HK-2 (cell line): ENCODE measurements at regions not wholly inside any gene's neighbourhood (a gene's known extent, or its start where the extent isn't known, plus 50 kb on each side); places are given as distances from the start of the nearest gene placed in this dataset.

Experiments
- DNase-seq: peaks from one replicate; pipeline ENCODE4 v3.0.0-alpha.2; 2018; ENCODE audit not compliant: unreplicated experiment

DNA sequence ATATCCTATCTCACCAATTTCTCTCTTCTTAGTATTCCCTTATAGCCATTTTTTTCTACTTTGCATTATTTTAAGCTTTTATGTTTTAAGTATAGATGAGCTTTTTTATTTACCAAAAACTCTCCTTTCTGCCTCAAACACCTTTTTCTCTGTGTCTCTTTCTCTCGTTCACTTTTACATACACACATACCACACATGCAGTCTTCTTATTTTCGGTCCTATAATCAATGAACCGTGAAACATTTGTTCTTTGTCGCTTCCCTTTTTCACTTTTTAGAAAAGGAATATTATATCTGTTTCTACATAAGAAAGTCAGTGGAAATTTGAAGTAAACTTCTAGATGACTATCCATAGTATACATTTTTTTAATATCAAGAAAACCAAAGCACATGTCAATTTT is 183.2 kb downstream of the MRPL39 start:
- no peak for DNase-seq

DNA sequence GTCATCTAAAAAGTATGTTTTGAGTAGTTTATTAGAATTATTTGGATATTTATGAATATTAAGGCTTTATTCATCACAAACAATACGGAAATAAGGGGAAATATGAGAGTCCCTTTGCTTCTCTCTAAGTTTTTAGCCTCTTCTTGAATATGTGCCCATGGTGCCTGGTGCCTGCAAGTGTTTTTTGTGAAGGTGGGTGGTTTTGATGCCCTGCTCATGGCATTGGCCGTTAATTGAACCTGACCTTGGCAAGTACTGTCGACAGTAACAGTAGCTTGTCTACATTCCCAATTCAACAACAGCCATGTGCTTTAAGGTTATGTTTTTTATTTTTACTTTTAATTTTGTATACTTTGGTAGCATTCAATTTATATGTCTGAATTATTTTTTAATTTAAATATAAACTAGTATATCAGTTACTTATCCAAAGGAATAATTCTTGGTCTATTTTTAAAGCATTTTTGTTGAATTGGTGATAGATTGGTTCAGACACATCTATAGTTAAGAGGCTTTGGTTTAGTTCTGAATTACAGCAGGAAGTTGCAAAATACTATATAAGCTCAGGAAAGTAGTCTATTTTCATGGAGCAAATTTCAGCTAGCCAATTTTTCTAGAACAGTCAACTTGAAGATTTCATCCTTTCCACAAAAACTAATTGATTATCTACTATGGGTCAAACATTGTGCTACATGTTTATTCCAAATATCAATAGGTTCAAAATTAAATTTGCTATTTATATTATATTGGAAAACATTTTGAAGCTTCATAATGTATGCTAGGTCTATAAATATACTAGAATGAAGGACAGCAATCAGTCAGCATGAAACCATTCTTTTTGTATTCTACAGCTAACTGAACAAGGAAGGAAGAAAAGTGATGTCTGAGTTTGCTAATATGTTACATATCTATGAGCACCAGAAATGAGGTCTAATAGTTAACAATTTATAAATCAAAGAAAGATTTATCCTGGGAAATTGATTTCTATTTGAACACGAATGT is 184.4 kb downstream of the MRPL39 start:
- no peak for DNase-seq

DNA sequence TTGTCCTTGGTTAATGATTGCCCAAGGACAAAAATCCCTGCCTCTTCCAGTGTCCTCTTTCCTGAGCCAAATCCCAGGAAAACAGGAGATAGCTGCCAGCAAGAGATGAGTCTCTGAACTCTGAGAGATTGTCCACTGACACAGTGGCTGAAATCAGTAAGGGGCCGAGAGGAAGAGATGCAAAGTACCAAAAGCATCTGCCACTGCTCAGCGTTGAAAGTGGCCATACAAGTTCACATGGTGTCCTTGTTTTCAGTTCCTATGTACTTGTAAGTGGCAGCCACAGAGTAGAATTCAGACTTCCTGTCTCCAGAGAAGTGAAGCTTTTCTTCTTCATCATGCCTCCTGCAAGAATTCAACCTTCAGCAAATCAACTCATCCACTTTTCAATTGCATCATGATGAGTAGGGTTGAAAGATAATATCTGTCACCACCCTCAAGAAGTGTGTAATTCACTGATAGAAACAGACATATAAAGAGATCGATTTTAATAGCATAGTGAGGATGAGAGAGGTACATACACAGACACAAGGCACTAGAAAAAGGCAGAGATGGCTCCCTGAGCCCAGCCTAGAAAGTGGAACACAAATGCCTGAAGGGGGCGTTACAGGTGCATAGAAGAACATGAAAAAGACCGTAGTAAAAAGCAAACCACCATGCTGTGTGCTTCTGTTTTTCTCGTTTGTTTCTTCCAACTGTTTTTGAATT is 185.8 kb downstream of the MRPL39 start:
- DNase-seq: peak; percentile 22

DNA sequence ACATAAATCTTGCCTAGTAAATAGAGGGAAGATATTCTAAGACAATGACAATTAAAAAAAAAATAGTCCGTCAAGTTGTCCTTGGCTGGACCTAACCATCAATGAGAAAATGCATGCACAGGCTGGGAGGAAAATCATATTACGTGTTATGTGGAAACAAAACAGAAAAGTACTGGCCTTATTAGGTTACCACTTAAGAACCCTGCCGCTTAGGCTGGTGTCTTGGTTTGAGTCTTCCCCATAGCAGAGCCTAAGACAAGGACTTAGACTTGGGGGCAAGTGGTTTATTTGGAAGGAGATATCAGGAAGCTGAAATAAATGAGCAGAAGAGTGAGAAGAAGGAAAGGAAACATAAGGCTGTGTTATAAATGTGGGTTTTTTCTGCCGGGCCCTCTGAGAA is 186.4 kb downstream of the MRPL39 start:
- no peak for DNase-seq

DNA sequence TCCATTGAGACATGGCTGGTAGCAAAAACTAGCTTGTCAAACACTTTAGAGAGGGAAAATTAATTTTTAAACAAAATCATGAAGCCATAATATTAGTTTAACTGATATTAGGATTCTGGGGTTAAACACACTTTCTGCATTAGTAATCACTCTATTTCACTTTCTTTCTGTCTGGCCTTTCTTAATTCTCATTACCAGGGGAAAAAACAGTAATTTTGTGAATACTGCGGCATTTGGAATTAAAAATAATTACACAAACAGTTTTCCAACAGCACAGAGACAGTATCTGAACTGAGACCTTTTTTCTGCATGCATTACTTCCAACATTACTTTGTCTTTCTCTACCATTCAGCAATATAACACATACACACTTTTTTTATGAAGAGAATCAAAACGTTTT is 190.6 kb downstream of the MRPL39 start:
- DNase-seq: no peak

DNA sequence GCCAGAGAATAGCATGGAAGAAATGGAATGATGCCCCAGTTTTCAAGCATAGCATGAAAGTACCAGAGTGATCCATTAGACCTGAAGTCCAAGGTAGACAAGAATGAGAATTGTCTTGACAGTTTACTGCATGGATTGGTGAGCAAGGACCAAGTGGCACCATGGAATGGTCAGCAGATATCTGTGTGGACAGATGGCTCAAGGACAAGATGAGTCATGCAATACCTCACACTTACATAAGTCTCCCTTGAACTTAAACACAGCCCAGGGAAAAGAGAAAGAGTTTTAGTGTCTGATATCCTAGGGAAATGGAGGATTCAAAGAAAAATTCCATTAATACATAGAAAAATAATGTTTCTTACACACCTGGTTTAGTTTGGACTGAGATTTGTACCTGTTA is 195.2 kb downstream of the MRPL39 start:
- DNase-seq: no peak

DNA sequence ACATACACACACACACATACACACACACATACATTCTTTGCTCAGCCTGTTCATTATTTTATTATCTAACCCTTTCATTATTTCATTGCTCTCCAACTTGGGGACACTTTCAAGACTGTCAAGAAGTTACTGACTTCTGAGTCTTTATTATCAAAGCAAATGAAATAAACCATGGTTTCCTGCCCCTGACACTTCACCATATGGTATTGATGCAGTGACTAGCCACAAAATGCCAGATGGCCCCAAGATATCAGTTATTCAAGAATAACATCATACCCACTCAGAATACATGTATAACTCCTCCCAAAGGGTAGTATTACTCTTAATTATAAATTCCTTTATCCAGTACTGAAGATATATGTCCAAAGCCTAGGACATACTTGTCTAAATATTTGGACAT is 197.3 kb downstream of the MRPL39 start:
- no peak for DNase-seq

DNA sequence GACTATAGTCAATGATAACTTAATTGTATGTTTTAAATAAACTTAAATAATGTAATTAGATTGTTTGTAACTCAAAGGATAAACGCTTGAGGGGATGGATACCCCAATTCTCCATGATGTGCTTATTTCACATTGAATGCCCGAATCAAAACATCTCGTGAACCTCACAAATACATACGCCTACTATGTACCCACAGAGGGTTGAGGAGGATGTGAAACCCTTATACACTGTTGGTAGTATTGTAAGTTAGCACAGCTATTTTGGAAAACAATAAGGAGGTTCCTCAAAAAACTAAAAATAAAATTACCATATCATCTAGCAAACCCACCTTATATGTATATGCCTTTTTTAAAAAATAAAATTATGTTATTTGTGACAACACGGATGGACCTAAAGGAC is 198.6 kb downstream of the MRPL39 start:
- no peak for DNase-seq

DNA sequence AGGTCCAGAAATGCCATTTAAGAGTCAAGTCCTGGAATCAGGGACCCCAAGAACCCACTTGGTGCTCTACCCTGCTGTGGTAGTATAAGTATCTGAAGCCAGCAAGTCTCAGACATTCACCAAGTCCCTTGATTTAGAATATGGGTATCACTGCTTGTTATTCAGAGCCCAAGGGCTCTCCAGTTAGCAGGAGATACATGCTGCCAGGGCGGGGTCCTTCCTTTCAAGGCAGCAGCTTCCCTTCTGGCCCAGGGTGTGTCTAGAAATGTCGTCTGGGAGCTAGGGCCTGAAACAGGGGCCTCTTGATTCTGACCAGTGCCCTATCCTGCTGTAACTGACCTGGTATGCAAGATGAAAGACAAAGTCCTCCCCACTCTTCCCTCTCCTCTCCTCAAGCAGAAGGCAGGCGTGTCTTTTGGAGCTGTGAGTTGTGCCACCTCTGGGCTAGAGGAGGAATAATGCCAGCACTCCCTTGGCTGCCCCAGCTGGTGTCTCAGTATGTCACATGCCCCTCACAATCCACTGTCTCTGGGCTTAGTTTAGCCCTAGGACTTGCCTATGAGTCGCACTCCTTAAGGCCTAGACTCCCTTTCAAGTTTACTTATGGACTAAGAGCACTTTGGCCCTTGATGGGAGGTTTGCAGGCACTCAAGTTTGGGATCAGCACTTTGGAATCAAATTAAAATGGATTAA is 200.2 kb downstream of the MRPL39 start:
- DNase-seq: no peak

DNA sequence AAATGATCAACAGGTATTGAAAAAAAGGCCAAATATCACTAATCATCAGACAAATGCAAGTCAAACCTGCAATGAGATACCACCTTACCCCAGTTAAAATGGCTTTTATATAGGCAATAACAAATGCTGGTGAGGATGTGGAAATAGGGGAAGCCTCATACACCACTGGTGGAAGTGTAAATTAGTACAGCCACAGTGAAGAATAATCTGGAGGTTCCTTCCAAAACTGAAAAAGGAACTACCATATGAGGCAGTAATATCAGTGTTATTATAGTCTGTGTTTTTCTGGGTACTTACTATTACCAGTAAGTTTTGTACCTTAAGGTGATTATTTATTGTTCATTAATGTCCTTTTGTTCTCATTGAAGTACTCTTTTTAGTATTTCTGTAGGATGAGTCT is 201.3 kb downstream of the MRPL39 start:
- DNase-seq: no peak

DNA sequence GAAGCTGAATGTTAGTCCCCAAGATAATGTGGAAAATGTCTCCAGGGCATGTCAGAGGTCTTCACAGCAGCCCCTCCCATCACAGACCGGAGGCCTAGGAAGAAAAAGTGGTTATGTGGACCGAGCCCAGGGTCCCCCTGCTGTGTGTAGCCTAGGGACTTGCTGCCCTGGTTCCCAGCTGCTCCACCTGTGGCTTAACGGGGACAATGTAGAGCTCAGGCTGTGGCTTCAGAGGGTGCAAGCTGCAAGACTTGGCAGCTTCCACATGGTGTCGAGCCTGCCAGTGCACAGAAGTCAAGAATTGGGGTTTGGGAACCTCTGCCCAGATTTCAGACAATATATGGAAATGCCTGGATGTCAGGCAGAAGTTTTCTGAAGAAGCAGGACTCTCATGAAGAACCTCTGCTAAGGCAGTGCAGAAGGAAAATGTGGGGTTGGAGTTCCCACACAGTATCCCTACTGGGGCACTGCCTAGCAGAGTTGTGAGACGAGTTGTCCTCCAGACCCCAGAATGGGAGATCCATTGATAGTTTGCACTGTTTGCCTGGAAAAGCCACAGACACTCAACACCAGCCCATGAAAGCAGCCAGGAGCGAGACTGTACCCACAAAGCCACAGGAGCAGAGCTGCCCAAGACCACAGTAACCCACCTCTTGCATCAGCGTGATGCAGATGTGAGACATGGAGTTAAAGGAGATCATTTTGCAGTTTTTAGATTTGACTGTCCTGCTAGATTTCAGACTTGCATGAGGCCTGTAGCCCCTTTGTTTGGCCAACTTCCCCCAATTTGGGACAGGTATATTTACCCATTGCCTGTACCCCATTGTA is 204.9 kb downstream of the MRPL39 start:
- DNase-seq: no peak

DNA sequence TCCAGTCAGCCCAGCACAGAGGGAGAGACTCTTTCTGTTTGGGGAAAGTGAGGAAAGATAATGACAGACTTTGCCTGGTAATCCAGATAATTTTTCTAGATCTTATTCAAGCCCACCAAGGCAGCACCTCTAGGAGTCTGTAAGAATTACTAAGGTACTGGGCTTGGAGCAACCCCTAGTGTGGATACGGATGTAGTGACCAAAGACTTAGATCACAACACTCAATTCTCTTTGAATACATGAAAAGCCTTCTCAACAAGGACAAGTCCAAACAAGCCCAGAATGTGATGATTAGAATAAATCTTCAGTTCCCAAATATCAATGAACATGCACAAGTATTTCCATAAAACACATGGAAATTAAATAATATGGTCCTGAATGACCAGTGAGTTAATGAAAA is 206.9 kb downstream of the MRPL39 start:
- DNase-seq: no peak

DNA sequence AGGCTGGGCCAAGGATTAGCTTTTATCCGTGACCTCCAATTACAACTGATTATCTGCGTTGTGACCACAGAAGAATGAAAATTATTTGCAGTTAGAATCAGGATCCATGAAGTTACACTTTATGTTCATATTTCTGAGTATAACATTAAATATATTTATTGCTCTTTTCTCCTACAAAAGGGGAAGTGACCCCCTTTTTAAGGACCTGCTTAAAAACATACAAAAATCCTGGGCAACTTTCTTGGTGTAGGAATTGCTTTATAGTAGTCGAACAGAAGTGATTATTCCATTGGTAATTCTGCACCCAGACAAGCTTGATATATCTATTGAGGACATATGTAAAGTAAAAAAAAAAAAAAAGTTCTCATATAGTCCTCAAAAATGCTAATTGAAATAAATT is 208.7 kb downstream of the MRPL39 start:
- no peak for DNase-seq

DNA sequence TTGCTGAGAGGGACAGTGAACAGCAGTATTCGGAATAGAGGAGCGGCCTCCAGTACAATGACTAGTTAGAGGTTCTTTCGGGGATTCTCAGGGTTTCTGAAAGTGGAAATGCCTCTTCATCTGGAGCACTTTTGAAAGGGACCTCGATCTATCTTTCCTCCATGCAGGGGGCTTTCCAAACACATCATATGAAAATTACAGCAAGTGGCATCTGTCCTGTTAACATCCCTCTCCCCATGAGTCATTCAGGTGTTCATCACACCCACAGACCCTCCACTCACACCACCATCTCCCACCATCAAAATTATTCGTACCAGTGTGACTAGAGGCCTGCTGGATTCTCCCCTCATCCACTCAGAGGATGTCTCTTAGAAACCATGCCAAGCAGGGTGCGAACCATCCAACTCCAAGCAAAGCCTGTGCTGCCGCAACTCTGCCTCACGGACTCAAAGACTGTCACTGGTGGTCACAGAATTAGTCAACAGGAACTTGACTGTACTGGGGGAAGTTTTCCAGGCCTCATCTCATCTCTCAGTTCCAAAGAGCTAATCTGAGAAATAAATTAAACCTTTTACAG is 211.1 kb downstream of the MRPL39 start:
- DNase-seq: no peak

DNA sequence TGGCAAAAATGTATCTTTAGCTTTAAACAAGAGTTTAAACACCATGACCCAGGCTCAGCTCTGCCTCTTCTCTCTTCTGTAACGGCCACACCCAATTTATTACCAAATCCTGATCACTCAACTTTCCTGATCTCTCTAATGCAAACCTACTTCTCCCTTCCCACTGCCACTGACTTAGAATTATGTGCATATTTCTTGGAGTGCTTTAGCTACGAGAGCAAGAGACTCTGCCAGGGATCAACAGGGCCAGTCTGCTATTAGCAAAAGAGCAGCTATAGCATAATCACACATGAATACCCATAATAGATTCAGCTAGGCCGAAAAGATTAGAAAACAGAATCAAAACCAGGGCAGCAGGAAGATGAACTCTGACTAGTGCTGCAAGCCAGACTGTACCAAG is 215.5 kb downstream of the MRPL39 start:
- no peak for DNase-seq

DNA sequence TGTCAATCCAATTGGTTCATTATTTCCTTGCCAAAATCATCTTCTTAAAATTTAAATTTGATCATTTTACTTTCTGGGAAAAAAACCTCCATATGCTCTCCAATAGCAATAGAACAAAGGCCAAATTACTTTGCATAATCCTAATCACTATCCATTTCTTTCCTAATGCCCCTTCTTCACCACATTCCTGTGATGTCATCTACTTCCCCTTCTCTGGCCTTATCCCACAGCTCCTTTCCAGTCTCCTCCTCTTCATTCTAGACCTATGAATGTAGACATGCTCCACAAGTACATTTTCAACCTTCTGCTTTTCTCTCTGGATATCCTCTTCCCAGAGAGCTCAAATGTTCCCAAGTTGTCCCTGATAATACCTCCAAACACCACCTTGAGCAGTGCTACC is 216.6 kb downstream of the MRPL39 start:
- DNase-seq: no peak

DNA sequence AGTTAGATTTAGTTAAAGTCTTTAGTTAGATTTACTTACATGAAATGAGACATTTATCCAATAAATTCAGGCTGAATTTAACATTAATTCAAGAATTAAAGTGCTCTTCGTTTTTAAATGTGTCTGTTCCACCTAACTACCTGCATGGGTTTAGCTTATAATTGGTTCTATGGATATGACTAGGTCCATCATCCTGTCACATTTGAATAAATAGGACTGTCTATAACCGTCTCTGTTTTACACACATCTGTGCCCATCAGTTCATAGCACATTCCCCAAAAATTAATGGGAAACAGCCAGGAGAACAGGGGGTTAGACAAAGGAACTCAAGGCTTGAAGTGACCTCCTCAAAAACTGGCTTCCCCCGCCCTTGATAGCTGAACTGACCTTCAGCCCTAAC is 219.6 kb downstream of the MRPL39 start:
- DNase-seq: no peak

DNA sequence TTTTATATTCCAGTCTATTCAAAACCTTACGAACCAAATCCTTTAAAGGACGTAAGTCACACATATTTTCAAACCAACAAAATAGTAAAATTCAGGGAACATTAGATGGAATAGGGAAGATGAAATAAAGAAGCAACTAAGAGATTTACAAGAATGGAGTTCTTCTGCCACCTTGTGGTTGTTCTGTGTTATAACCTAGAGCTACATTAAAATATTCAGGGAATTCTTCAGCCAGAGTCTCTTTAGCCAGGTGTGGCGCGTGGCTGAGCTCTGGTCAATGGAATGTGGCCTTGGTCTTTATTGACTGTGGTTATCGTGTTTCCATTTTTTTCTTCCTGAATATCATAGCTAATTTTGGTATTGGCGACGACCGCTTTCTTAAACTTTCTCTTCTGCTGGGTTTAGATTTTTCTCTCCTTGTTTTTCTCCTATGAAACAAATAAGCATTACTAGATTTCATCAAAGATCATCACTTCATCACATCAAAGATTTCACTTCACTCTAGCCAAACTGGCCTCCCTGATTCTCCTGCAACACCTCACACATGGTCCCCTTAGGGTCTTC is 221.3 kb downstream of the MRPL39 start:
- peak; percentile 4 for DNase-seq

DNA sequence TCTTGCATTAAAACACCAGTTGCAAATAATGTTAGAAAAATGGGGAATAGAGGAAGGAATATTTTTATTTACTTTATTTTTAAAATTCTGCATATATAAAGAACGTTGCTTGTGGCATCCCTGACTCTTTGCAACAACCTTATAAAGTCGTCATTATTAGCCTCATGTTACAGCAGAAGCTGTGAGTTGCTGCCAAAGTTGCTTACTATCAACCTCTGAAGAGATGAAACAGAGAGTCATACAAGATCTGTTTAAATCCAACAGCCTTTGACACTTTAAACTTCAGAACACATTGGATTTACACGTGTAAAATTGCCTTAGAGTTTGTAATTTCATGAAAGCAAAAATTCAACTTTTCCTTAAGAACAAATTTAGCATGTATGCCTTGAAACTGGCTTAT is 221.9 kb downstream of the MRPL39 start:
- no peak for DNase-seq

DNA sequence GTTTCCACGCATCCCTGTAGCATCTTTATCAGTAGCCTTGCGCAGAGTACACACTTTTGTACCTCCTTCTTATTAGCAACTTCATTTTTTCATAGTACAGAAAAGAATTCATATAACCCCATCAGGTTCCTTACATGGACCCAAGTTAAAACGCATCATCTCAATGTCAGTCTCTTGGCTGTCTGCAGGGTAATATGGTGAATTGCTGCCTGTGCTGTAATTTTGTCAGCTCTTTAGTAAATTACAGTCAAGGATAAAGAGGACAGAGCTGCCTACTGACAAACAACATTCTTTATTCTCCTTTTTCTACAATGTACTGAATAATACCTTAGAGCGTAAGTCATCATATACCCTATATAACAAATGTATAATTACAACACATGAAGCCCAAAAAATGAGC is 222.5 kb downstream of the MRPL39 start:
- no peak for DNase-seq

DNA sequence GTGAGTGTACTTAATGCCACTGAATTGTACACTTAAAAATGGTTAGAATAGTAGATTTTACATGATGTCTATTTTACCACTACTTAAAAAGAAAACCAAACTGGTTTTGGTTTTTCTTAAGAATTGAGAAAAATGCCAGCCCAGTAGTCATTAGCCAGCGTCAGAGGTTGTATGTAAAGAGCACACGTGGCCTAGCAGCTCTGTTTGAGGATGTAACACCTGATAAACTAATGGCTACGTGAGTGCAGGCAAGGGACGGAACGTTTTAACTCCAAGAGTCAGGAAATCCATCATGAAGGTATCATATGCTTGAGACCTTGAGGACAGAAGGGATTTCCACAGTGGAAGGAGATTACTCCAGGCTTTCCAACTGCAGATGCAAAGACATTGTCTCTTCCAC is 223.7 kb downstream of the MRPL39 start:
- no peak for DNase-seq
